ENCODE measurements at regions not wholly inside any gene's neighbourhood (a gene's known extent, or its start where the extent isn't known, plus 50 kb on each side); places are given as distances from the start of the nearest gene placed in this dataset.

- TF ChIP-seq CTCF (conservative IDR thresholded peaks at IDR 0.05 in 1 of 2, IDR thresholded peaks at IDR 0.05 in 1 of 2; ENCODE audit: extremely low read depth in 1 of 2, insufficient read depth in 1 of 2, low read depth in 1 of 2, low read length in 2 of 2) (no peak), EZH2 (IDR thresholded peaks at IDR 0.05; ENCODE audit: borderline replicate concordance, low read length) (no peak)
These were observed 64.1 kb upstream of the SIX3 start for GRCh38 chr2:44877417-44877816.
